ENCODE measurements at regions not wholly inside any gene's neighbourhood (a gene's known extent, or its start where the extent isn't known, plus 50 kb on each side); places are given as distances from the start of the nearest gene placed in this dataset.

DNA sequence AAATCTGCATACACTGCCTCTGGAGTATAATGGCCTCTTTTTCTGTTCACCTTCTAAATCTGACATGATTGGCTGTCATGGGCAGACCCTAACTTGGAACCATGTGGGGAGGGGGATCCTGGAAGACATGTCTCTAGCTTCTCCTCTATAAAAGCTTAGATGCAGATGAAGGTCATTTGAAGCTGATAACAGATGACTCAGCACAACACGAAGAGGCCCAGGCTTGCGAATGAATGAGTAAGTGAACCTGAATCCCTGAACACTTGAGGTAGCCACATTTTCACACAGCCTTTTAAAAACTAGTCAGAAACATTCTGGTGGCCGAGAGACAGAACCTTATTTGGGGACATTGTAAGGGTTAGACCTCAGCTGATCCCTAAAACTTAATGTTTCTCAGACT lies 282.6 kb downstream of the ELAVL2 start:
- no peak for DNase-seq (ENCODE audit: low read depth, low spot score)
- Mint-ChIP-seq H3K4me3 (no peak overlapping the region), H3K36me3 (ENCODE audit: low read depth) (peaks cover 3% of the 10 kb centered on the region), H3K27ac (ENCODE audit: unreplicated experiment) (no peak overlapping the region), H3K9me3 (peaks cover 3% of the 10 kb centered on the region), H3K4me1 (peaks cover 25% of the 10 kb centered on the region), H3K27me3 (ENCODE audit: low read depth) (no peaks in the 10 kb centered on the region)
- TF ChIP-seq, protein P1, sequence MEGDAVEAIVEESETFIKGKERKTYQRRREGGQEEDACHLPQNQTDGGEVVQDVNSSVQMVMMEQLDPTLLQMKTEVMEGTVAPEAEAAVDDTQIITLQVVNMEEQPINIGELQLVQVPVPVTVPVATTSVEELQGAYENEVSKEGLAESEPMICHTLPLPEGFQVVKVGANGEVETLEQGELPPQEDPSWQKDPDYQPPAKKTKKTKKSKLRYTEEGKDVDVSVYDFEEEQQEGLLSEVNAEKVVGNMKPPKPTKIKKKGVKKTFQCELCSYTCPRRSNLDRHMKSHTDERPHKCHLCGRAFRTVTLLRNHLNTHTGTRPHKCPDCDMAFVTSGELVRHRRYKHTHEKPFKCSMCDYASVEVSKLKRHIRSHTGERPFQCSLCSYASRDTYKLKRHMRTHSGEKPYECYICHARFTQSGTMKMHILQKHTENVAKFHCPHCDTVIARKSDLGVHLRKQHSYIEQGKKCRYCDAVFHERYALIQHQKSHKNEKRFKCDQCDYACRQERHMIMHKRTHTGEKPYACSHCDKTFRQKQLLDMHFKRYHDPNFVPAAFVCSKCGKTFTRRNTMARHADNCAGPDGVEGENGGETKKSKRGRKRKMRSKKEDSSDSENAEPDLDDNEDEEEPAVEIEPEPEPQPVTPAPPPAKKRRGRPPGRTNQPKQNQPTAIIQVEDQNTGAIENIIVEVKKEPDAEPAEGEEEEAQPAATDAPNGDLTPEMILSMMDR (conservative IDR thresholded peaks at IDR 0.05) = no peak

DNA sequence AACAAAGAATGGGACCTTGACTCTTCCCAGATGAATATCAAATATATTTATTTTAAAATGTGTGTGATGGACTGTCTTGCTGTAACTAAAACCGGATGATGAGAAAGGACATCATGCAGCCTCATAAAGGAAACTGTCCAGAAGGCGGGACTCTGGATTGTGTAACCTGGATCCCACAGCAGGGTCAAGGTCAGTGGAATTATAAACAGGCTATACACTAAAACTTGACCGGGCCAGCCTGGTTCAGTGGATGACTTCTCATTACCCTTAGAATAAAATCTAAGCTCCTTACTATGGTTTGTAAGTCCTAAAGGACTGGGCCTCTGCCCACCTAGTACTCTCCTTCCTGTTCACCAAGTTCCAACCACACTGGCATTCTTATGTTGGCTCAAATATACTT lies 280.3 kb downstream of the ELAVL2 start:
- H3K4me3 Mint-ChIP-seq = no peak overlapping the region
- no peak for DNase-seq (ENCODE audit: low read depth, low spot score)
- no peaks in the 10 kb centered on the region for H3K27me3 Mint-ChIP-seq (ENCODE audit: low read depth)
- H3K9me3 Mint-ChIP-seq = peaks cover 3% of the 10 kb centered on the region
- H3K27ac Mint-ChIP-seq (ENCODE audit: unreplicated experiment) = no peak overlapping the region
- H3K36me3 Mint-ChIP-seq (ENCODE audit: low read depth) = peaks cover 3% of the 10 kb centered on the region
- H3K4me1 Mint-ChIP-seq = peaks cover 25% of the 10 kb centered on the region
- TF ChIP-seq, protein P1 (conservative IDR thresholded peaks at IDR 0.05) = no peak

DNA sequence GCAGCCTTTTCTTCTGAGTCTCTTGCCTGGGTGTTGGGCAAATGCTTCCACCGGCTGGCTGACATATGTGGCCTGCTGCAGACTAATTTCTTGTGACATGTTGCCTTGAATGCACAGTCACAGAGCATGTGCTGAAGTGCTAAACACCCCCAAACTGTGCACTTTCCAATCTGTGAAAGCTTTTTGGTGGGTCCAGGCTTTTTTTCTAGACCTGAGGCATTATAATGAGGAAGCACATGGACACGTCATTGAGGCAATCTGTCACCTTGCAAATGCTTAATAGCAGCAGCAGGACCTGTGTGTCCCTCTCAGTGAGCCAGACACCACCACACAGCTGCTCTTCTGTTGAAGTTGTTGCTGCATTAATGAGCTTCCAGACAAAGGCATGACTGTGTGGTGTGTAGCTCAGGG lies 274.7 kb downstream of the ELAVL2 start:
- peak overlapping the region; percentile 63 for H3K4me3 Mint-ChIP-seq
- H3K9me3 Mint-ChIP-seq = peaks cover 3% of the 10 kb centered on the region
- H3K27ac Mint-ChIP-seq (ENCODE audit: unreplicated experiment) = peak overlapping the region; percentile 98

DNA sequence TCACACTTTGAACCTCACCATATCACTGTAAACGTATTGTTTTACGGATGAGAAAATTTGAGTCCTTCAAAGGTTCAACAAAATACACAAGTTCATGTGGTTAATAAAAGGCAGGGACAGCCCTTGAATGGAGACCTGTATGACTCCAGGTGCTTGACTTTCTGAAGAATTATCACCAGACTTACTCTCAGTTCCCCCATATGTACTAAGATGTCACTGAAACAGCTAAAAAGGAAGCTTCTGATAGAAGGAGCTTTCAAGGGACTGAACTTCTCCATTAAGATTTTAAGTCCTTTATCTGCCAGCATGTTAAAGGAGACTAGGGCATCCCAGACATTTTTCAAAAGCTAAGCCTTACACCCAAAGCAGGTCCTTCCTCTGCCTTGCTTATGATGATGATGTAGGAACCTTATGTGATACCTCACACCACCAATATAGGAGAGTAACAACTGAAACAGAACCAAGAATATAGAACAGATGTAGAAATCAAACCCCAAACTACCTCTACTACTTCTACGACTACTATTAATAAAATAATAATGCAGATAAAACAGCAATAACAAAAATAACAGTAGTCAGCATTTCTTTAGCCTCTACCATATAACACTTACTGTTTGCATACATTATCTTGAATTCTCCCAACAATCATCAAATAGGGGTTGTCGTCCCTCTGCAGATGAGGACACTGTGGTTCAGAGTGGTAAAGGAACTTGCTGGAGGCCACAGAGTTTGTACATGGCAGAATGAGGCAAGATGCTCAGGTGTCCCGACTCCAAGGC lies 273.9 kb downstream of the ELAVL2 start:
- Mint-ChIP-seq H3K9me3 (no peaks in the 10 kb centered on the region), H3K27ac (ENCODE audit: unreplicated experiment) (peak overlapping the region; percentile 98), H3K36me3 (ENCODE audit: low read depth) (peaks cover 3% of the 10 kb centered on the region), H3K4me3 (peak overlapping the region; percentile 63), H3K27me3 (ENCODE audit: low read depth) (no peaks in the 10 kb centered on the region), H3K4me1 (peaks cover 48% of the 10 kb centered on the region)
- no peak for DNase-seq (ENCODE audit: low read depth, low spot score)
- TF ChIP-seq, protein P1 (conservative IDR thresholded peaks at IDR 0.05) = no peak

More for the DNA sequence above, 274.7 kb downstream of the ELAVL2 start:
- Mint-ChIP-seq H3K27me3 (ENCODE audit: low read depth) (no peaks in the 10 kb centered on the region), H3K4me1 (peaks cover 44% of the 10 kb centered on the region), H3K36me3 (ENCODE audit: low read depth) (peaks cover 3% of the 10 kb centered on the region)
- DNase-seq (ENCODE audit: low read depth, low spot score) = peak; percentile 25
- TF ChIP-seq, protein P1 (conservative IDR thresholded peaks at IDR 0.05) = no peak

DNA sequence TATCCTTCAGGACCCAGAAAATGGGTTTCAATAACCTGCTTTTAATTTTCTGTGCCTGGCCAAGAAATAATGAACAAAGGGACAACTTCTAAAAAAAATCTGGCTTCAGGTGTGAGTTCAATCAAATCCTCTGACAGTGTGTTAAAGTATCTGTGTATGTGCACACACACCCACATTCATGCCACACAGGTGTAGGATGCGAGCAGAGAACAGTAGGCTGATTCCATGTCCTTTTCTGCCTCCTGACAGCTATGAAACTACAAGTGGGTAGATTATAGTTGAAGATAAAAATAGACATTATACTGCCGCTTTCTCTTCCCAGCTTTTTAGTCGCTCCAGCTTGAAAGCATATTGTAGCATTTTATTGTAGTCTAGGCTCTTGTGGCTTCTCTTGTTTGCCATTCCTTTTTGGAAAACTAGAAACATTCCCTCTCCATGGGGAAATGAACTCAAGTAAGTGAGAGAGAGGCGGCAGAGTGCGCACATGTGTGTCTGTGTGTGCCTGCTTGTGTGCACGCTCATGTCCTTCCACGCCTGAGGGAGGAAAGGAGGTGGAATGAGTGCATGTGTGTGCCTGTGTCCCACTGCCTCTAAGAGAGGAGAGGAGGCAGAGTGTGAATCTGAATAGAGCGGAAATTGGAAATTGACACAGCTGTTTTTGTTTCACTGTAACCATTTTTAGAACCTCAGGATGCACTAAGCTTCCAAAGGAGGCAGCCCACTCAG lies 273.0 kb downstream of the ELAVL2 start:
- Mint-ChIP-seq H3K4me3 (no peak overlapping the region), H3K4me1 (peaks cover 48% of the 10 kb centered on the region), H3K36me3 (ENCODE audit: low read depth) (peaks cover under 1% of the 10 kb centered on the region), H3K27ac (ENCODE audit: unreplicated experiment) (peak overlapping the region; percentile 14), H3K9me3 (no peaks in the 10 kb centered on the region), H3K27me3 (ENCODE audit: low read depth) (no peaks in the 10 kb centered on the region)
- TF ChIP-seq, protein P1 (conservative IDR thresholded peaks at IDR 0.05) = no peak
- no peak for DNase-seq (ENCODE audit: low read depth, low spot score)
